GM18507 (cell line): ENCODE measurements at regions not wholly inside any gene's neighbourhood (a gene's known extent, or its start where the extent isn't known, plus 50 kb on each side); places are given as distances from the start of the nearest gene placed in this dataset.

Experiments used
- DNase-seq: peaks from one replicate; pipeline ENCODE4 v3.0.0; 2011; ENCODE audit warnings: low read depth; ENCODE audit not compliant: insufficient read length; ENCODE audit errors: extremely low spot score
- FAIRE-seq: peaks from 2 replicates; lab custom pipeline; 2011; peaks lifted over from hg19 to GRCh38; lab: Jason Lieb, UNC

GRCh38 chr9:105171589-105171988 is 72.9 kb upstream of the SLC44A1 start:
- DNase-seq (no peak), FAIRE-seq (no peak)

GRCh38 chr9:105172436-105172835 is 72.0 kb upstream of the SLC44A1 start:
- DNase-seq = no peak
- FAIRE-seq = no peak

GRCh38 chr9:105173306-105173705 is 71.1 kb upstream of the SLC44A1 start:
- FAIRE-seq = no peak

GRCh38 chr9:105173826-105174225 is 70.6 kb upstream of the SLC44A1 start:
- FAIRE-seq = no peak
- no peak for DNase-seq

More at GRCh38 chr9:105173306-105173705, 71.1 kb upstream of the SLC44A1 start:
- no peak for DNase-seq

GRCh38 chr9:105176194-105176593 is 68.3 kb upstream of the SLC44A1 start:
- no peak for FAIRE-seq
- no peak for DNase-seq

- no peak for DNase-seq
- FAIRE-seq = no peak
These were observed 66.4 kb upstream of the SLC44A1 start for GRCh38 chr9:105178076-105178475.

- FAIRE-seq (no peak), DNase-seq (no peak)
These were observed 56.7 kb upstream of the SLC44A1 start for GRCh38 chr9:105187781-105188180.

GRCh38 chr9:105188746-105189145 is 55.7 kb upstream of the SLC44A1 start:
- FAIRE-seq (peak; percentile 15), DNase-seq (no peak)

- peak; percentile 81 for FAIRE-seq
These were observed 52.8 kb upstream of the SLC44A1 start for GRCh38 chr9:105191508-105192121.

GRCh38 chr9:105193560-105193959 is 50.9 kb upstream of the SLC44A1 start:
- FAIRE-seq = no peak

More at GRCh38 chr9:105191508-105192121, 52.8 kb upstream of the SLC44A1 start:
- peak; percentile 49 for DNase-seq

GRCh38 chr9:105194234-105194633 is 50.2 kb upstream of the SLC44A1 start:
- FAIRE-seq (no peak), DNase-seq (no peak)

More at GRCh38 chr9:105193560-105193959, 50.9 kb upstream of the SLC44A1 start:
- no peak for DNase-seq
